NK-92 (cell line): ENCODE measurements at regions not wholly inside any gene's neighbourhood (a gene's known extent, or its start where the extent isn't known, plus 50 kb on each side); places are given as distances from the start of the nearest gene placed in this dataset.

Experiments
- DNase-seq: peaks from one replicate; lab custom pipeline; 2025; ENCODE audit not compliant: unreplicated experiment; lab: John Stamatoyannopoulos, UW

DNA sequence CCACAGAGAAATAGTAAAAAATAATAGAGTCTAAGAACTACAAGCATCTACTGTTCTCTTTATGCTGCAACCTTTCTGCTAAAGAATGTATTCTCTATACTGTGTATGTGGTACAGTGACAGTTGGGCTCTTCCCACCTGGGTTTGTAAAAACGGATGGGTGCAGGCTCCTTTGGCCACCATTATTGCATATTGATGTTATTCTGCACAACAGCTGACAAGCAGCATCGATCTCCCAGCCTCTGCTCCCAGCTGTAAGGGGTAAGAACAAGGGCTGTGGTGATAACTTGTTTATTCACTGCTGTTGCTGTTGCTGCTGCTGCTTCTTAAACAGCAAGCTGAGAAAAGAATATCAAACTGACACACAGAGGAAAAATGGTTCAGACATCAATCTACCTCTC is 56.1 kb downstream of the KCNRG start:
- no peak for DNase-seq

DNA sequence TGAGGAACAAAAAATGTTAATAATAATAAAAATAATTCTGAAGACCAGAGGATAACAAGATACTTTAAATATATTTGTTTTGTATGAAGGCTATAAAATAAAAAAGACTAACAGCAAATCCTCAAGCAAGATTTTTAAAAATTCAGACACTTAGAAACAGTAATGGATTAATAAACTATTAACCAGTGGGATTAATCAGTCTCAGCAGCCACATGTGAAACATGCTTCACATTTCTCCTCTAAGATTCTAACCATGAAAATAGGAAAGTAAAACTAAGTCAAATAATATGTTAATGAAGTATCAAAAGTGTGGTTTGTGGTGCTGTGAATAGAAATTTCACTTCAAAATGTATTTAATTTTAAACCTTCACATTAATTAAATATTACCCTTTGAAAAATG is 57.4 kb downstream of the KCNRG start:
- DNase-seq, result no peak

DNA sequence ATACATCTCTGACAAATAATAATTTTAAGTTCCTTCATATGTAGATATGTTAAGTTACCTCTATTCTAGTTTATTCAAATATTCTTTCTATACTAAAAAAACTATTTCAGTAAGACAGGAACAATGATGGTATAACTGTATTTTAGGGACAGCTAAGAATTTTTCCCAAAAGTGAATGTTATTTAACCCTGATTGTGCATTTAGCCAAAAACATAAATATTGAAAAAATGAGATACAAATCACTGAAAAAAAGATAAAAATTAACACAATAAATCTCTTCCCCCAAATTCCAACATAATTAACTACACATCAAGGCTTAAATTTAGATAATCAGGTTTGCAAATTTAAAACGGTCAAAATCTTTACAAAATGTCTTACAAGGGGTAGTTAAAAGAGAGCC is 58.1 kb downstream of the KCNRG start:
- DNase-seq, result no peak

GRCh38 chr13:50074843-50075242 is 59.6 kb downstream of the KCNRG start:
- DNase-seq, result no peak

DNA sequence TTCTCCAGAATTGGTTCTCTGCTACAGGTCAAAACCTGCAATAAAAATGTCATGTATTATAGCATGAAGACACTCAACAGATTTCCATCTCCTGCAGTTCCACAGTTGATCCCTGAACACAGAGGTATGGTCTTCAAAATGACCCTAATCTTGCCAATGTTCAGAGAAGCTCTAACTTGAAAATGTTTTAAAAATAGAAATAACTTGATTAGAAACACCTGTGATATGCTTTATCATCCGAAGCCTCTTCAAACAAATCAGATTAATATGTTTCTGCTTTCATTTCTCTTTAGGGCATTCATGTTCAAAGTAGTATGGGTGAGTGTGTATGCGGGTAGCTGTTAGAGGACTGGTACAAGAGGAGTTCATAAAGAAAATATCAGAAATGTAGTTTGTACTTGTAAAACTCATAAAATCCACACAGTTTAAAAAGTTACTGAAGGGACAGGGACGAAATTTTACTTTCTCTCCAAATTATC is 60.4 kb downstream of the KCNRG start:
- no peak for DNase-seq

GRCh38 chr13:50077431-50077830 is 62.2 kb downstream of the KCNRG start:
- DNase-seq, result no peak

DNA sequence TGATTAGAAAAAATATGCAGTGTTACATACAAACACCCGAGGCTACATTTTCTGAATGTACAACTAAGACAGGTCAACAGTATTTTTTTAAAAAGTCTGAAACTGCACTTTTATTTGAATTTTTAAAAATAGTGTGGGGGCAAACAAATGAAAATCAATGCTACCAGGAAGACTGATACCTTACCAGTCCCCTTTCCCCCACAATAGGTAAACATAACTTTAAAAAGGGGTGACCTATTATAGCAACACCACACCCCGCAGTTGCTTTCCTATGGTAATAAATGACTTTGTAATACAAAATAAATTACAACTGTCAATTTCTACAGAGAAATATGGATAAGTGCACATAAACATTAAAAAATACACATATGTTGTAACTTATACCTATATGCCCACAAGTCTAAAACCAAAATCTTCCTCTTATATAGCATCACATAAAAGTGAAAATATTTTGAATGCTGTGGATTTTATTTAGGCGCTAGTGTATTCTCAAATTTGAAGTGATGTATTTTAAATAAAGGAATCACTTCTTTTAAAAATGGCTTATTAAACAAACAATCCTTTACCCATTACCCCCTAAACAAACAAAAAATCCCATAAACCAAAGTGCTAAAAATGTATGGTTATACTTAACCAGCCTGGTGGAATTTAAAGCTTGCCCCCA is 63.1 kb downstream of the KCNRG start:
- DNase-seq, result no peak

DNA sequence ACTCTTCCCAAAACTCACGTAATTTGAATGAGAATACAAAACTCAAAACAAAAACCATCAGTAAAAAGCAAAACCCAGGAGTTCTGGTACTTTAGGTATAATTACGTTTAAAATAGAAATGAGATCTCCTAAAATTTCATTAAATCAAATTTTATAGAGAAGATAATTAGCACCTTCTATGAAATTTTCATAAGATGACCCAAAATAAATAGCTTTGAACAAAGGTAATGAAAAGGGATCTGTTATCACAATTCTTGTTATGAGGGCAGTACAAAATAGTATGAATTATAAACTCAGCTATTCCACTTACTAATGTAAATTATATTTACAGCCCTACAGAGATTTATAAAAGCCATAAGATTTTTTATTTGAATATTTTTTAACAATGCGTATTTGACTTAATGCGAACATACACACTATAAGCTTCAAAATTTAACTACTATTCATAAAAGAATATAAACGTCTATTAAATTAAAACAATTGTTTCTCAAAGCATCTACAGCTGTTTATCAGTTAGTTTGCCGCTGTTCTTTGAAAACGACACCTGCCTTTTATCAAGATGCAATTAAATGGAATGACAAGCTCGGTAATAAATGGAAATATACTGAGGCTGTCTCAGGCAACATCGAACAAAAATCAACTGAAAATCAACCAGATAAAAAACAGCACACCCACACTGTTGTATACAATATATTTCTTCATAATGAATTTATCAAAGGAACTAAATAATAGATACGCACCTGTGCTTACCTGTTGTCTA is 63.8 kb downstream of the KCNRG start:
- DNase-seq, result no peak

GRCh38 chr13:50079655-50080202 is 64.5 kb downstream of the KCNRG start:
- no peak for DNase-seq

DNA sequence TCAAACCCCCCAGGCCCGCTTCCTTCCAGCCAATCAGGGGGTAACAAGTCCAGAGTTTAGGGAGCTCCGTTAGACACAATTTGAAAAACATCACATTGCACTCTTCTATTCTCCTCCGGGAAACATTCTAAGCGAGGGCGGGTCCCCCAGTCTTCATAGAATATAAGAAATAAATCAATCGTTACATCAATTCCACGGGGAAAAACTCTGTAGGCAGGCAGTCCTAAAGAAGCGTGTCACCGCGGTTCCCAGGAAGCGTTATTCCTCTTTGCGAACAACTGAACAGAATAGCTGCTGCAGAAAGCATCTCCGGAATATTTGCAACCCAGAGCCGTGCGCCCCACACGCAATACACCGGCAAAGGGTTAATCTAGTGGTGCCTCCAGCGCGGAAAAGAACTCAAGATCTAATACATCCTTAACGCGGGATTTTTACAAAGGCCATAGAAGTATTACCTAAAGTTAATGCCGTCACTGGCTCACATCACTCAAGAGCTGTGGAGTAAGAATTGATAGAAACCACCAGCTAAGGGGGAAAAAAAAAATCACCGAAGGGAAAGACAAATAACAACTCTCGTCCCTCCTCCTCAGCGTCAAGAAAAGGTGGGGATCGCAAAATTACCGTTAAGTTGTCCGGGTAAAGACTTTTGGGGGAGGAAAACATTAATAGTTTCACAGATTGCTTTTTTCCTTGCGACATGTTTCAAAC is 65.1 kb downstream of the KCNRG start:
- no peak for DNase-seq

DNA sequence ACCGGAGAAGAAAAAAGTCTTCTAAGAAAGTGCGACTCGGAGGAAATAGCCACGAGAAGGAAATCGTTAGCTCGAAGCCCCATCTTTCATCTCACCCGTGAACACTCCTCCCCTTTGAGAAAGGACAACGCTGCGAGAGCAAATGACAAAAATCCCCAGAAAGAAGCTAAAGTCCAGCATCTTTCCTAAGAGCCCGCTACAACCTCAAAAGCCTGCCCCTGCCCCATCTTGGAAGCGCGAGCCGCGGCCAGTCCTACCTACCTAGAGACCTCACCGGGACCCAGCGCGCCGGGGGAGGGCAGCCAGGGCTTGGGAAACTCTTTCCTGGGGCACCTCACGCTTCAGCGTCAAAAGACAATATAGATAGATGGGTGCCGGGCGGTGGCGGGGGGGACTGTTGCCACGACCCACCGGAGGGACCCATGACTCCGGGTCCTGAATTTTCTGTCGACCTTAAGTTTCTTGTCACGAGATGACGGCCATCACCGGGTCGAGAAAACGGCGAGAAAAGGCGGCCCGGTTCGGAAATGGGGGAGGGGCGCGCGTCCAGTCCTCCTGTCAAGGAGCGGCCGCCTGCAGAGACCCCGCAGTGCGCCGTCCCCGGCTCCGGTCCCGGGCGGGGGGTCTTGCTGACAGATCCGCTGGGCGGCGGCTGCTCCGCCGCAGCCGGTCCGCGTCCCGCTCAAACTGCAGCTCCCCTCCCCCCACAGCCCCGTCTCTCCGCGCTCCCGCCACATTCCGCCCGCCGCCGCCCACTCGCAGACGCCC is 65.9 kb downstream of the KCNRG start:
- no peak for DNase-seq

DNA sequence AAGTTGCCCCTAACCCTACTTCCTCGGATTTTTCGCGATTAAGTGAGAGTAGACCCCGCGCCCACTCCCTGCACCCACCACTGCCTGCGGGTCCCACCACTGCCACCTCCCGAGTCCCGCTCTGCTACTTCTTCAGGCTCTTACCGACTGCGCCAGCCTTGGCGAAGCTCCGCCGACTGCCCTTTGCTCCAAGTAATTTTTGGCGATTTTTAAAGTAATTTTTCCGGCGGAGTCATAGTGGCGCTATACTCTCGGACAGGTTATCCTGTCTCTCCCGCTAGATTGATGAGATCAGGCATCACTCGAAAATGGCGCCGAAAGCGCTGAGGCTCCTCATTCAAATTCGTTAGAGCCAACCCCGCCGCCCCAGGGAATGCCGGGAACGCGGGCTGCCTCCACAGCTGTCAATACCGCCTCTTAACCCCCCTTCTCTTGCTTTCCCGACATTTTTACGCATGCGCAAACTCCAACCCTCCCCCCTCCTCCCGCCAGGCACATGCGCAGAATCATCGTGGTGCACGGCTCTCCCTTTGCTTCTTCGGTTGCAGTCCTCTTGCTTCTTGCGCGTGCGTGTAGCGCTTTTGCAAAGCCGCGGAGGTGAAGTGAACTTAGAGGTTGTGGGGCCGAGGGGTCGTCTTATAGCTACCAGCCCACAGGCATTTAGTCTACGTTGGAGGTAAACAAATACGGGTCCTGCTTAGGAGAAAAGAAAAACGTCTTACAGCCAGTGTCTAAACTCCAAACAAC is 66.6 kb downstream of the KCNRG start:
- peak; percentile 94 for DNase-seq

DNA sequence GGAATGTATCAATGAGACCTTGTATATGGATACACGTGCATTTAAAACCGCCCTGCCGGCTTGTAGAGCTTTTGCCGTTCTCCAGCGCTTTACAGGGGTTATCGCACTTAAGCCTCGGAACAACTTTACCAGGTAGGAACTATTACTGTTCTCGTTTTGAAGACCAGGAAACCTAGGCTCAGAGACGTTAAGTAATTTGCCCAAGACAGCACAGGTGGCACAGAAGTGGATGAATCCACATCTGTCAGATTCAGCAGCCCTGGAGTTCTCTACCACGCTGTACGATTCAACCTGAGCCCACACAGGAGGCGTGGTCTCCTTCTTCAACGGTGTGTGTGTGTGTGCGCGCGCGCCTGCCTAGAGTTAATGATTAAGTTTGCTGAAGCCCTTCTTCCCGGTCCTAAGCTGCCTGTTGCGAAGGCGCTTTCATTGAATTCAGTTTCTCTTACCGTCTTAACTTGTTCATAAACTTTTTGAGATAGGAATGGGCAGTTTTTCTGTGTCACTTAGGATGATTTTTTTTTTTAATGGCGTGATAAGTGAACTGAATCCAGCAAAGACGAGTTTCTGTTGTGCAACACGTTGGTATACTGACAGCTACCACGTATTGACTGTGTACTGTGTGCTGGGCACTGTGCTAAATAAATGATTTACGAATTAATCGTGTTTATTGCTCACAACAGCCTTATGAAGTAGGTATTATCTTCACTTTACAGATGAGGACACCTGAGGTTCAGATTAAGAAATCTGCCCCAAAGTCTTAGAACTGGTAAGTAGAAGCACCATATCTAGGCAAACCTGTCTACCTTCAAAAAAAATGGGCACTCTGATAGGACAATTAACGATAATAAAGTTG is 67.4 kb downstream of the KCNRG start:
- DNase-seq, result no peak

GRCh38 chr13:50085063-50085462 is 69.8 kb downstream of the KCNRG start:
- no peak for DNase-seq

- DNase-seq, result no peak
These were observed 74.4 kb downstream of the KCNRG start for GRCh38 chr13:50089633-50090032.

DNA sequence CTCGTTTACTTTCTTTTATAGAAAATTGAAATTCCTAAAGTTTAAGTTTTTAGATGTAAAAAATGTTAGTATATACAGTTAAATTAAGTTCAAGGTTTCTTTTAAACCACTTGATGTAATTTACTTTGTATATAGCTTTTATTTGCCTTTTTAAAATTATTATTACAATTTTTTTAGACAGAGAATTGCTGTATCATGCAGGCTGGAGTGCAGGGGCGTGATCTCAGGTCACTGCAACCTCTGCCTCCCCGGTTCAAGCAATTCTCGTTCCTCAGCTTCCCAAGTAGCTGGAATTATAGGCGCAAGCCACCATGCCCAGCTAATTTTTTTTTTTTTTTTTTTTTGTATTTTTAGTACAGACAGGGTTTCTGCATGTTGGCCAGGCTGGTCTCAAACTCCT is 75.0 kb downstream of the KCNRG start:
- DNase-seq, result no peak

GRCh38 chr13:50094615-50095293 is 79.5 kb downstream of the KCNRG start:
- no peak for DNase-seq

- DNase-seq, result no peak
These were observed 83.4 kb downstream of the KCNRG start for GRCh38 chr13:50098693-50099092.

- DNase-seq, result no peak
These were observed 84.2 kb downstream of the KCNRG start for GRCh38 chr13:50099473-50099872.
